NCI-H526 (cell line): ENCODE measurements at regions not wholly inside any gene's neighbourhood (a gene's known extent, or its start where the extent isn't known, plus 50 kb on each side); places are given as distances from the start of the nearest gene placed in this dataset.
A peak's percentile ranks its signal among the peaks of the same experiment; 100 is the strongest.
"Not testable (repeated sequence)": the region's sequence is repeated elsewhere in the genome, so short reads cannot be mapped to it uniquely, and the experiment has no call there.

Source experiments
- DNase-seq, 2 experiments: peaks; one replicate each; lab custom pipeline; 2025; lab: John Stamatoyannopoulos, UW

- DNase-seq = no peak
Measured at GRCh38 chrY:7415157-7415633, 503.6 kb upstream of the AMELY start.

GRCh38 chrY:7390056-7390455, 478.5 kb upstream of the AMELY start:
- DNase-seq = no peak

GRCh38 chrY:7382988-7383387, 471.4 kb upstream of the AMELY start:
- DNase-seq = no peak

- no peak for DNase-seq
Measured at GRCh38 chrY:7377091-7377490, 465.5 kb upstream of the AMELY start.

GRCh38 chrY:7374485-7374884, 462.9 kb upstream of the AMELY start:
- not testable (repeated sequence) for DNase-seq

- DNase-seq = not testable (repeated sequence)
Measured at GRCh38 chrY:7371953-7372352, 460.4 kb upstream of the AMELY start.

- not testable (repeated sequence) for DNase-seq
Measured at GRCh38 chrY:7371026-7371425, 459.5 kb upstream of the AMELY start.

GRCh38 chrY:7359520-7359919, 448.0 kb upstream of the AMELY start:
- peak in 1 of 2 experiments; percentile 1 for DNase-seq

- DNase-seq = peak in 1 of 2 experiments; percentile 16
Measured at GRCh38 chrY:7358103-7358752, 446.7 kb upstream of the AMELY start.

GRCh38 chrY:7355891-7356290, 444.3 kb upstream of the AMELY start:
- DNase-seq = not testable (repeated sequence)

GRCh38 chrY:7344661-7345060, 433.1 kb upstream of the AMELY start:
- peak in 1 of 2 experiments; percentile 16 for DNase-seq

- no peak for DNase-seq
Measured at GRCh38 chrY:7343261-7343660, 431.7 kb upstream of the AMELY start.

- DNase-seq = not testable (repeated sequence)
Measured at GRCh38 chrY:7342732-7343131, 431.2 kb upstream of the AMELY start.

- DNase-seq = no peak
Measured at GRCh38 chrY:7339391-7340087, 428.0 kb upstream of the AMELY start.

GRCh38 chrY:7336023-7336873, 424.7 kb upstream of the AMELY start:
- no peak for DNase-seq

- no peak for DNase-seq
Measured at GRCh38 chrY:7334449-7334848, 422.9 kb upstream of the AMELY start.

- no peak for DNase-seq
Measured at GRCh38 chrY:7326296-7327246, 415.0 kb upstream of the AMELY start.

GRCh38 chrY:7325531-7325930, 414.0 kb upstream of the AMELY start:
- DNase-seq = no peak

- DNase-seq = no peak
Measured at GRCh38 chrY:7320751-7321150, 409.2 kb upstream of the AMELY start.

- DNase-seq = not testable (repeated sequence)
Measured at GRCh38 chrY:7320171-7320570, 408.6 kb upstream of the AMELY start.

GRCh38 chrY:7318122-7318521, 406.6 kb upstream of the AMELY start:
- no peak for DNase-seq
